ENCODE measurements at regions not wholly inside any gene's neighbourhood (a gene's known extent, or its start where the extent isn't known, plus 50 kb on each side); places are given as distances from the start of the nearest gene placed in this dataset.
"Not testable (repeated sequence)": the region's sequence is repeated elsewhere in the genome, so short reads cannot be mapped to it uniquely, and the experiment has no call there.

DNA sequence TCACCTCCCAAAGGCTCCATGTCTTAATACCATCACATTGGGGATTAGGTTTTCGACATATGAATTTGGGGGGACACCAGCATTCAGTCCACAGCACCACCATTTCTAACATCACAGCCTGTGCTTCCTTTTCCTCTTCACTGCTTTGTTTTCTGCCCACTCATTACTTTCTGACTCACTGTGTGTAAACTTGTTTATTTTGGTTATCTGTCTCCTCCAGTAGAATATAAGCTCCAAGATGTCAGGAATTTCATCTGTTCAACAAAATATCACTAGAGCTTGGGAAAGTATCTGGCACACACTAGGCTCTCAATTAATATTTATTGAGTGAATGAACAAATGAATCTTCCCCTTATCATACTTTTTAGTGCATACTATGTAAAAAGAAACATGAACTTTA is 152.0 kb downstream of the NUFIP1 start:
- TF ChIP-seq, protein P1, sequence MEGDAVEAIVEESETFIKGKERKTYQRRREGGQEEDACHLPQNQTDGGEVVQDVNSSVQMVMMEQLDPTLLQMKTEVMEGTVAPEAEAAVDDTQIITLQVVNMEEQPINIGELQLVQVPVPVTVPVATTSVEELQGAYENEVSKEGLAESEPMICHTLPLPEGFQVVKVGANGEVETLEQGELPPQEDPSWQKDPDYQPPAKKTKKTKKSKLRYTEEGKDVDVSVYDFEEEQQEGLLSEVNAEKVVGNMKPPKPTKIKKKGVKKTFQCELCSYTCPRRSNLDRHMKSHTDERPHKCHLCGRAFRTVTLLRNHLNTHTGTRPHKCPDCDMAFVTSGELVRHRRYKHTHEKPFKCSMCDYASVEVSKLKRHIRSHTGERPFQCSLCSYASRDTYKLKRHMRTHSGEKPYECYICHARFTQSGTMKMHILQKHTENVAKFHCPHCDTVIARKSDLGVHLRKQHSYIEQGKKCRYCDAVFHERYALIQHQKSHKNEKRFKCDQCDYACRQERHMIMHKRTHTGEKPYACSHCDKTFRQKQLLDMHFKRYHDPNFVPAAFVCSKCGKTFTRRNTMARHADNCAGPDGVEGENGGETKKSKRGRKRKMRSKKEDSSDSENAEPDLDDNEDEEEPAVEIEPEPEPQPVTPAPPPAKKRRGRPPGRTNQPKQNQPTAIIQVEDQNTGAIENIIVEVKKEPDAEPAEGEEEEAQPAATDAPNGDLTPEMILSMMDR (IDR thresholded peaks at IDR 0.05; ENCODE audit: low read depth, low read length, missing control alignments): no peak
- no peak overlapping the region for H3K4me3 ChIP-seq (replicated peaks; ENCODE audit: low read depth, low read length)
- no peak for DNase-seq (ENCODE audit: extremely low read depth, low read depth)

DNA sequence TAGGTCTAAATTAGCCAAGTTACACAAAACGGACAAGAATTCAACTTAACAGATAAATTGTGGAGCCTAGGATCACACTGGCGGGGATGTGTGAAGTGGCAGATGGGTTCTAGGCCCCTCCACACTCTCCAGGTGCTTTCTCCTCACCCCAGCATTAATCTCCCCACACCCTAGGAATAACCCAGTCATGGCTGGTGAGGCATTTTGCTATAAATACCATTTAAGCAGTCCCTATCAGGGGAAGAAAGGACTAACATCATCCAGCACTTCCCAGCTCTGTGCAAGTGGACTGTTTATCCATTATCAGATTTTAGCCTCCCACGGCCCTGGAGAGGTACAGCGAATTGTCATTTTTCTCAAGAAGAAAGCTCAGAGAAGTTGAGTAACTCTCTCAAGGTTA is 154.9 kb downstream of the NUFIP1 start:
- no peak overlapping the region for H3K4me3 ChIP-seq (replicated peaks; ENCODE audit: low read depth, low read length)
- TF ChIP-seq, protein P1 (IDR thresholded peaks at IDR 0.05; ENCODE audit: low read depth, low read length, missing control alignments): no peak
- DNase-seq (ENCODE audit: extremely low read depth, low read depth): no peak

DNA sequence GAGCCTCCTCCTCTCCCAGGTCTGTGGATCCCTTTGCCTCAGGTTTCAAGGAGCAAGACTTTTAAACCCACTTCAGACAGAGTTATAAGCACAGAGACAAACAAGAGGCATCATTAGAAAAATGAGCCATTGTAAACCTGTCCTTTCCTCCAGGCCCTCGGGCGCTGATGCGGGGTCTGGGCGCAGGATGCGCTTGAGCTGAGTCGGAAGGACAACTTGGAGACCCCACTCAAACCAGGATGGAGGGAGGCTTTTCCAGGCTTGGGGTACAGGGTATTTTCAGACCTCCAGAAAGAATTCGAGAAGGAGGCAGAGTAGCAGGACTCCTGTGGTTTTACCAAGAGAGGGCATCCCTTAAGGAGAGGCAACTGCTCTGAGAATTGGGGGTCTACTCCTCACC is 155.6 kb downstream of the NUFIP1 start:
- no peak overlapping the region for H3K4me3 ChIP-seq (replicated peaks; ENCODE audit: low read depth, low read length)
- TF ChIP-seq, protein P1 (IDR thresholded peaks at IDR 0.05; ENCODE audit: low read depth, low read length, missing control alignments): no peak
- DNase-seq (ENCODE audit: extremely low read depth, low read depth): no peak

DNA sequence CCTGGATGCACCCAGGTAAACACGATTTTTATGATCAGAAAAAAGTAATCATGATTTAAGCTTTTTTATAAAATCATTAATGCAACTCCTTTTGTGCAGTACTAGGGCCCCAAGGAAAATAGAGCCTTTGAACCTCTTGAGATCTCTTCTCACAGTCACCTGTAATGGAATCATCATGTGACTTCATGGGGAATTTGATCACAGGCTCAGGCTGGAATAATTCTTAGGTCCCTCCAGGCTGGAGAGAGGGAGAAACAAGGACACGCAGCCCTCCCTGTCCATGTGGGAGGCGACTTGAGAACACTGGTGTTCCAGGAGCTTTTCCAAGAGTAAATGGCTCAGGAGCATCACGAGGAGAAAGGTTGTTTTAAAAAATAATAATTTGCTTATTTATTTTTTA is 156.1 kb downstream of the NUFIP1 start:
- no peak for DNase-seq (ENCODE audit: extremely low read depth, low read depth)
- H3K4me3 ChIP-seq (replicated peaks; ENCODE audit: low read depth, low read length): no peak overlapping the region
- TF ChIP-seq, protein P1 (IDR thresholded peaks at IDR 0.05; ENCODE audit: low read depth, low read length, missing control alignments): no peak

DNA sequence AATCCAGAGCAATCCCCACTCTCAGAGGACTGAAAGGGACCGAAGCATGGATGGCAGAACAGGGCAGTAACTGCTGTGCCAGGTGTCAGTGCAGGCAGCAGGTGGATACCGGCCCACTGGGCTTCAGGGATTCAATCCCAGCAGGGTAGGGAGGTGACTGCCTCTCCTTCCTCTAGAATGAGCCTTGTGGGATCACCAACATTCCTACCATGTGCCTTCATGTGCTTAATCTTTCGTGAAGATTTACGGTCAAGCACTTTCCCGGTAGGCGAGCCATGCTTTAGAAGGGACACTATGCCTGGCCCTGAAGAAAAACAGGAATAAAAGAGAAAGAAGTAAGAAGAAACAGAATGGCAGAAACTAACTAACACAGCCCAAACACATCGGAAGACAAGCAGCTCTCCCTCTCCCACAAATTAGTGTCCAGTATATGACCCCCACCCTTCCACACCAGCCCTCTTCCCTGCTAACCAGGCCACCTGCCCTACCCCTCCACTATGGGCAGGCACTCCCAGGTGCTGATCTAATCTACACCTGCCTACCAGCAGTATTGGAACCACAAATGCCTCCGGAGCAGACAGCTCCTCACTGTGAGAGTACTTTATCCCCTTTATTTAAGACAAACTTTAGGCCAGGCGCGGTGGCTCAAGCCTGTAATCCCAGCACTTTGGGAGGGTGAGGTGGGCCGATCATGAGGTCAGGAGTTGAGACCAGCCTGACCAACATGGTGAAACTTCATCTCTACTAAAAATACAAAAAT is 162.5 kb downstream of the NUFIP1 start:
- DNase-seq (ENCODE audit: extremely low read depth, low read depth): no peak
- TF ChIP-seq, protein P1 (IDR thresholded peaks at IDR 0.05; ENCODE audit: low read depth, low read length, missing control alignments): no peak
- no peak overlapping the region for H3K4me3 ChIP-seq (replicated peaks; ENCODE audit: low read depth, low read length)

DNA sequence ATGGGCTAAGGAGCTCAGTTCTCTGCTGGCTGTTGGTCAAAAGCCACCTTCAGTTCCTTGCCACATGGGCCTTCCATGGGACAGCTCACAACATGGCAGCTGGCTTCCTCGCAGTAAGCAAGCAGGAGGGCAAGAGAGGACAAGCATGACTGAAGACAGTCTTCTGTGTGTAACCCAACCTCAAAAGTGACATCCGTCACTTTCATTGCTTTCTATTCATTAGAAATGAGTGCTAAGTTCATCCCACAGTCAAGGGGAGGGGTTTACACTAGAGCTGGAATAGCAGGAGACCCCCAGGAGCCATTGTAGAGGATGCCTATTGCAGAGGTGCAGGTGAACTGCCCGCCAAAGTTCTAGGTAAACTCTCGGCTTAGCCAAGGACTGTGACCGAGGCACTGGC is 163.3 kb downstream of the NUFIP1 start:
- TF ChIP-seq, protein P1 (IDR thresholded peaks at IDR 0.05; ENCODE audit: low read depth, low read length, missing control alignments): no peak
- DNase-seq (ENCODE audit: extremely low read depth, low read depth): no peak
- no peak overlapping the region for H3K4me3 ChIP-seq (replicated peaks; ENCODE audit: low read depth, low read length)

DNA sequence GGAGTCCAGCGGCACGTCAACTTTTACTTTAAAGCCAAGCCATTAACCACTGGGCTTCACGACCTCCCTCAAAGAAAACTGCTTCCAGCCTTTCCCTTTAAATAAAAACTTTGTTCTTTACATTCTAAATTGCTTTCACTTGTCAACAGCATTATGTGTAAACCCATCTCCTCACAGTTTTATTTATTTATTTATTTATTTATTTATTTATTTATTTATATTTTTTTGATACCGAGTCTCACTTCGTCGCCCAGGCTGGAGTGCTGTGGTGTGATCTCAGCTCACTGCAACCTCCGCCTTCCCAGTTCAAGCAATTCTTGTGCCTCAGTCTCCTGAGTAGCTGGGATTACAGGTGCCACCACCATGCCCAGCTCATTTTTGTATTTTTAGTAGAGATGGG is 165.7 kb downstream of the NUFIP1 start:
- H3K4me3 ChIP-seq (replicated peaks; ENCODE audit: low read depth, low read length); DNase-seq (ENCODE audit: extremely low read depth, low read depth): not testable (repeated sequence)
